ENCODE measurements at regions not wholly inside any gene's neighbourhood (a gene's known extent, or its start where the extent isn't known, plus 50 kb on each side); places are given as distances from the start of the nearest gene placed in this dataset.

DNA sequence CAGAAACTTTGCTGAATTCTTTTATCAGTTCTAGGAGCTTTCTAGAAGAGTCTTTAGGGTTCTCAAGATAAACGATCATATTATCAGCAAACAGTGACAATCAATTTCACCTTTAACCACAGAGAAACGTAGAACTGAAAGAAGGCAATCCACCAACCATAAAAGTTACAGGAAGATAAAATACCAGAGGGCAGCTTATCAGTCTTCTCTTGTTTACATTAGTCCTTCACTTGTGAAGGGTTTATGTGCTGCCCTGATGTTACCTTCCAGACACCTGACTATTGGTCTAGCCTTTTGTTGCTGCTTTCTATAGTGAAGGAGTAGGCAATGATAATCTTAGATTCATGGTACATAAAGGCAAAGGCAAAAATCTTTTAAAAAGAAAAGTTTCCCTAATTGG lies 73.2 kb upstream of the EFCAB3 start:
- TF ChIP-seq, protein P1, sequence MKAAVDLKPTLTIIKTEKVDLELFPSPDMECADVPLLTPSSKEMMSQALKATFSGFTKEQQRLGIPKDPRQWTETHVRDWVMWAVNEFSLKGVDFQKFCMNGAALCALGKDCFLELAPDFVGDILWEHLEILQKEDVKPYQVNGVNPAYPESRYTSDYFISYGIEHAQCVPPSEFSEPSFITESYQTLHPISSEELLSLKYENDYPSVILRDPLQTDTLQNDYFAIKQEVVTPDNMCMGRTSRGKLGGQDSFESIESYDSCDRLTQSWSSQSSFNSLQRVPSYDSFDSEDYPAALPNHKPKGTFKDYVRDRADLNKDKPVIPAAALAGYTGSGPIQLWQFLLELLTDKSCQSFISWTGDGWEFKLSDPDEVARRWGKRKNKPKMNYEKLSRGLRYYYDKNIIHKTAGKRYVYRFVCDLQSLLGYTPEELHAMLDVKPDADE (IDR thresholded peaks at IDR 0.05) = no peak
- TF ChIP-seq POLR2AphosphoS5 (IDR thresholded peaks at IDR 0.05; ENCODE audit: low read depth) (no peak), CTCF (conservative IDR thresholded peaks at IDR 0.05; ENCODE audit: low read depth in 2 of 2) (no peak), ZNF114 (CRISPR knock-in tag; IDR thresholded peaks at IDR 0.05) (no peak)
